ENCODE measurements at regions not wholly inside any gene's neighbourhood (a gene's known extent, or its start where the extent isn't known, plus 50 kb on each side); places are given as distances from the start of the nearest gene placed in this dataset.

GRCh38 chr14:25911831-25912230 is 686.0 kb downstream of the NOVA1 start:
- TF ChIP-seq SUZ12 (IDR thresholded peaks at IDR 0.05) (no peak), BHLHE40 (IDR thresholded peaks at IDR 0.05; ENCODE audit: borderline replicate concordance) (no peak), SP1 (IDR thresholded peaks at IDR 0.05) (no peak), FOXK2 (IDR thresholded peaks at IDR 0.05) (no peak), ELF4 (IDR thresholded peaks at IDR 0.05) (no peak), PKNOX1 (IDR thresholded peaks at IDR 0.05) (no peak), LEF1 (IDR thresholded peaks at IDR 0.05; ENCODE audit: borderline replicate concordance) (no peak), FOXM1 (IDR thresholded peaks at IDR 0.05; ENCODE audit: borderline replicate concordance) (no peak), TARDBP (IDR thresholded peaks at IDR 0.05) (no peak), FOXA1 (IDR thresholded peaks at IDR 0.05) (no peak), L3MBTL2 (conservative IDR thresholded peaks at IDR 0.05) (no peak), ZNF384 (IDR thresholded peaks at IDR 0.05) (no peak), CTBP1 (IDR thresholded peaks at IDR 0.05; ENCODE audit: borderline replicate concordance) (no peak), NFRKB (IDR thresholded peaks at IDR 0.05) (no peak)

Data from HEK293T (cell line).